GM12875 (cell line): ENCODE measurements at regions not wholly inside any gene's neighbourhood (a gene's known extent, or its start where the extent isn't known, plus 50 kb on each side); places are given as distances from the start of the nearest gene placed in this dataset.
"Not testable (repeated sequence)": the region's sequence is repeated elsewhere in the genome, so short reads cannot be mapped to it uniquely, and the experiment has no call there.

Experiments
- H3K4me3 ChIP-seq: one replicate; pipeline ENCODE4 v1.5.1; 2011; ENCODE audit warnings: low read depth, low read length, control low read depth
- TF ChIP-seq, protein P1 (sequence below): IDR thresholded peaks from 2 replicates; pipeline ENCODE4 v1.5.1; 2011; ENCODE audit warnings: low read depth, mild to moderate bottlenecking, control low read depth, inconsistent platforms, low read length, moderate library complexity, borderline replicate concordance; ENCODE audit not compliant: insufficient read depth

DNA sequence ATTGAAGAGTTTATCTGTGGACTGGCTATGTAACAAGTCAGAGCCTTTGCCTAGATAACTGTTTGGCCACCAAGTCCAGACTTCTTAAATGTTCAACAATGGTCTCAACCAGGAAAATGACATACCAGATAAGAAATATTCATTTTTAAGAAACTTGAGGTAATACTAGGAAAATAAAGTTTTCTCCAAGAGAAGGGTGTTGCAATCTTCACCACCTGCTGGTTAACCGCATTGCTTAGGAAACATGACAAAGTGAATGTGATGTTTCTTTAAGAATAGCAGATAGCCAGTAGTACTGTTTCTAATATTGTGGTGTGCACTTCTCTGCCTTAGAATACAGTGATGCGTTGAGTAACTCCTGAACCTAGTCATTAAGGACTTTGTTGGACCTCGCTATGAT is 321.5 kb upstream of the CADM2 start:
- H3K4me3 ChIP-seq, result no peak overlapping the region
- TF ChIP-seq, protein P1, sequence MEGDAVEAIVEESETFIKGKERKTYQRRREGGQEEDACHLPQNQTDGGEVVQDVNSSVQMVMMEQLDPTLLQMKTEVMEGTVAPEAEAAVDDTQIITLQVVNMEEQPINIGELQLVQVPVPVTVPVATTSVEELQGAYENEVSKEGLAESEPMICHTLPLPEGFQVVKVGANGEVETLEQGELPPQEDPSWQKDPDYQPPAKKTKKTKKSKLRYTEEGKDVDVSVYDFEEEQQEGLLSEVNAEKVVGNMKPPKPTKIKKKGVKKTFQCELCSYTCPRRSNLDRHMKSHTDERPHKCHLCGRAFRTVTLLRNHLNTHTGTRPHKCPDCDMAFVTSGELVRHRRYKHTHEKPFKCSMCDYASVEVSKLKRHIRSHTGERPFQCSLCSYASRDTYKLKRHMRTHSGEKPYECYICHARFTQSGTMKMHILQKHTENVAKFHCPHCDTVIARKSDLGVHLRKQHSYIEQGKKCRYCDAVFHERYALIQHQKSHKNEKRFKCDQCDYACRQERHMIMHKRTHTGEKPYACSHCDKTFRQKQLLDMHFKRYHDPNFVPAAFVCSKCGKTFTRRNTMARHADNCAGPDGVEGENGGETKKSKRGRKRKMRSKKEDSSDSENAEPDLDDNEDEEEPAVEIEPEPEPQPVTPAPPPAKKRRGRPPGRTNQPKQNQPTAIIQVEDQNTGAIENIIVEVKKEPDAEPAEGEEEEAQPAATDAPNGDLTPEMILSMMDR, result no peak

DNA sequence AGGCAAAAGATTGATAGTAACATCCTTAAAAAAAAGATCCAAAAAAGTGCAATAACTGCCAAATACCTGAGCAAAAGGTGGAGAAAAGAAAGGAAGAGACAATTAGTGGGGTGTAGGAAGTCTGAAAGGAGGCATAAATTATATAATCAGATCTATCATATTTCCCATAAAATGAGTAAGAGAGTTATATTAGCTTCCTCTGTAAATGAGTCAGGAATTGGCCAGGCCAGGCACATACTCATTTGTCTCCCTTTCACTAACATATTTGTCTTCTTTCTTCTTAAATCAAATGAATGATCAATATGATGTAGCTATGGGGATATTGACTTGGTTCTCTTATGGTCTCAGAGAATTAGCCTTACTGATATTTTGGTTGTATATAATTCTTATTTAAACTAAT is 292.3 kb upstream of the CADM2 start:
- H3K4me3 ChIP-seq, result no peak overlapping the region
- TF ChIP-seq, protein P1, result no peak

DNA sequence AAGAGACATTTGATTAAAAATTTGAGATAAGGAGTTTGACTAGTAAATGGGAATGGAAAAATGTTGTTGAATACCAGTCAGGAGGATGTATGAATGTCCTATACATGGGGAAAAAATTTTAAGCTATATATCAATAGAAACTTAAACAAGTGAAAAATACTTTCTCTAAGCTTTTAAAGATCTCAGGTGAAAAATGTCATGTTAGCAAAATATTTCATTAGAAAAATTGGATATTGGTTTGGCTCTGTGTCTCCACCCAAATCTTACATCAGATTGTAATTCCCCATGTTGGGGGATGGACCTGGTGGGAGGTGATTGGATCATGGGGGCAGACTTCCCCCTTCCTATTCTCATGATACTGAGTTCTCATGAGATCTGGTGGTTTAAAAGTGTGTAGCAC is 279.6 kb upstream of the CADM2 start:
- TF ChIP-seq, protein P1, result no peak
- no peak overlapping the region for H3K4me3 ChIP-seq

DNA sequence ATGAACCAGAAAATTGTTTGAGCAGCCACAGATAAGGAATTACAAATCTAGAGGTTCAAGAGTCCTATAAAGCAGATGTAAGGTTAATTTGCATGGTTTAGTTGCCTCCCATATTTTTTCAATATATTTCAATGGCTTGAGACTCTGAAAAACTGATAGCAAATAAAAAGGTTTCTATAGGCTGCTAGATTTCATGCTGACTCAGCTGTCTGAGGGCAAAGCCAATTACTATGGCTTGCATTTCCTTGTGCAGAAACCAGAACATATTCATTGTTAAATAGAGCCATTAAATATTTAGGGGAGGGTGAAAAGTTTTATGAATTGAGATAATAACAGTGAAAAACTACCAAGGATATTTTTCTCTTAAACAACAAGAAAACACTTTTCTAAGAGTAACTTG is 278.1 kb upstream of the CADM2 start:
- TF ChIP-seq, protein P1, result no peak
- no peak overlapping the region for H3K4me3 ChIP-seq

DNA sequence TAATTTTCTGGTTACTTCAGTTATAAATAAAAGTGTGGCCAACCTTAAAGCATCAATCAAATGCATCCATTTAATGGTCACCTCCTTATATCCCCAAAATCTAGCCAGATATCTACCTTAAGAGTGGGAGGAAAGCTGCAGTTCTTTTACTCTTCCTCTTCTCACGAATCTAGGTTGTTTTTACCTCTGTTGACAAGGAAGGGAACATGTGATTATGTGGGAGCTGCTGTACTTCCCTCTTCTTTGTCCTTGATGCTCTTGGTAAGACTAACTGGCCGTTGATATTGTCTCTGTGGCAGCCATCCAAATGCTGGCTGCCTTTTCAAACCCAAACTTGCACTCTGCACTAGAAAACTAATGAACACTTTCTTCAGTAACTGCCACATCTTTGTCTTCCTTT is 275.3 kb upstream of the CADM2 start:
- TF ChIP-seq, protein P1, result no peak
- H3K4me3 ChIP-seq, result no peak overlapping the region

DNA sequence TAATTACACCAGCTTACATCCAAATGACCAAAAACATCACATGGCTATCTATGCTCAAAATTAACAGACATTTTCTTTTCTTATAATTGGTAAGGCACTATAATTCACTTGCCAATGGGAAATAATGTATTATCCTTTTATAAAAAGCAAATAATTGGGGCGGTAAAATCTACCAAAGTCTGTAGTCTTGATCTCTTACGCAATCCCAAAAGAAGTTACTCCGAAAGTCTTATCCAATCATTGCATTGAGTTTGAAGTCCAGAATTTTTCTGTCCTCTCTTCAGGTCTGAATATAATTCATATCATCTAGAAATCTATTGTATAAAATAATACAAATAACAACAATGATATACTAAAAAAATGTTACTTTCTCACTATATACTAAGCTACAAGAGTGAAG is 273.3 kb upstream of the CADM2 start:
- no peak overlapping the region for H3K4me3 ChIP-seq
- TF ChIP-seq, protein P1, result no peak

DNA sequence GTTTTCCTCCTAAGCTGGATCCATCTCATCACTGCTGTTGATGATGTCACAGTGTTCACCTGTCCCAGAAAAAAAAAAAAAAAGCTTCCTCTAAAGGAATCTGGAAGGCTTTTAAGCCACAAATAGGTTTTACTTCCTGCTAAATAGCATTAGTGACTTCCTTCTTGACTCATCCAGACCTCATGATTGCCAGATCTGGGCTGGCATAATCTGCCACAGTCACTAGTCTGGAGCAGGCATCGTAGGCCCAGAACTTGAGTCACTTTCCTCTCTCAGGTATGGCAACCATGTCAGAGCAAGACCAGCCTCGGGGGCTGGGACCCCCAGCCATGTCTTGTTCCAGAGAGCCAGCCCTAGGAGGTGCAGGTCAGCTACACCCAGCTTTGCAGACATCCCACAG is 266.5 kb upstream of the CADM2 start:
- TF ChIP-seq, protein P1, result no peak
- H3K4me3 ChIP-seq, result no peak overlapping the region

DNA sequence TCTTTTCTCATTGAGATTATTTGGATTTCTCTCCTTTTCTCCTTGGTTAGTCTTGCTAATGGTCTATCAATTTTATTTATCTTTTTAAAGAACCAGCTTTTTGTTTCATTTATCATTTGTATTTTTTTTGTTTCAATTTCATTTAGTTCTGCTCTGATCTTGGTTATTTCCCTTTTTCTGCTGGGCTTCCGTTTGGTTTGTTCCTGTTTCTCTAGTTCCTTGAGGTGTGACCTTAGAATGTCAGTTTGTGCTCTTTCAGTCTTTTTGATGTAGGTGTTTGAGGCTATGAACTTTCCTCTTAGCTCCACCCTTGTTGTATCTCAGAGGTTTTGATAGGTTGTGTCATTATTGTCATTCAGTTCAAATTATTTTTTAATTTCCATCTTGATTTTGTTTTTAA is 248.5 kb upstream of the CADM2 start:
- H3K4me3 ChIP-seq, result not testable (repeated sequence)
